ENCODE measurements at regions not wholly inside any gene's neighbourhood (a gene's known extent, or its start where the extent isn't known, plus 50 kb on each side); places are given as distances from the start of the nearest gene placed in this dataset.

- H3K9me3 ChIP-seq: no peaks in the 10 kb centered on the region
- intact Hi-C loops (cut with DNase I; ENCODE audit: low total_unique reads): no loop called here
- TF ChIP-seq, protein P1, sequence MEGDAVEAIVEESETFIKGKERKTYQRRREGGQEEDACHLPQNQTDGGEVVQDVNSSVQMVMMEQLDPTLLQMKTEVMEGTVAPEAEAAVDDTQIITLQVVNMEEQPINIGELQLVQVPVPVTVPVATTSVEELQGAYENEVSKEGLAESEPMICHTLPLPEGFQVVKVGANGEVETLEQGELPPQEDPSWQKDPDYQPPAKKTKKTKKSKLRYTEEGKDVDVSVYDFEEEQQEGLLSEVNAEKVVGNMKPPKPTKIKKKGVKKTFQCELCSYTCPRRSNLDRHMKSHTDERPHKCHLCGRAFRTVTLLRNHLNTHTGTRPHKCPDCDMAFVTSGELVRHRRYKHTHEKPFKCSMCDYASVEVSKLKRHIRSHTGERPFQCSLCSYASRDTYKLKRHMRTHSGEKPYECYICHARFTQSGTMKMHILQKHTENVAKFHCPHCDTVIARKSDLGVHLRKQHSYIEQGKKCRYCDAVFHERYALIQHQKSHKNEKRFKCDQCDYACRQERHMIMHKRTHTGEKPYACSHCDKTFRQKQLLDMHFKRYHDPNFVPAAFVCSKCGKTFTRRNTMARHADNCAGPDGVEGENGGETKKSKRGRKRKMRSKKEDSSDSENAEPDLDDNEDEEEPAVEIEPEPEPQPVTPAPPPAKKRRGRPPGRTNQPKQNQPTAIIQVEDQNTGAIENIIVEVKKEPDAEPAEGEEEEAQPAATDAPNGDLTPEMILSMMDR (IDR thresholded peaks at IDR 0.05 in 4 of 5, conservative IDR thresholded peaks at IDR 0.05 in 1 of 5): no peak
- TF ChIP-seq POLR2A (IDR thresholded peaks at IDR 0.05): no peak
- H3K36me3 ChIP-seq: no peaks in the 10 kb centered on the region
- no peak overlapping the region for H3K4me3 ChIP-seq
- ATAC-seq: no peak
- no peaks in the 10 kb centered on the region for H3K27me3 ChIP-seq
- in situ Hi-C loops (cut with MboI; ENCODE audit: low sequenced_read_pairs in 4 of 4): no loop called here
- DNase-seq: no peak
- H3K27ac ChIP-seq: no peak overlapping the region
- H3K4me1 ChIP-seq: no peaks in the 10 kb centered on the region
These were observed 541.8 kb downstream of the SOX11 start for GRCh38 chr2:6233993-6234392.

DNA sequence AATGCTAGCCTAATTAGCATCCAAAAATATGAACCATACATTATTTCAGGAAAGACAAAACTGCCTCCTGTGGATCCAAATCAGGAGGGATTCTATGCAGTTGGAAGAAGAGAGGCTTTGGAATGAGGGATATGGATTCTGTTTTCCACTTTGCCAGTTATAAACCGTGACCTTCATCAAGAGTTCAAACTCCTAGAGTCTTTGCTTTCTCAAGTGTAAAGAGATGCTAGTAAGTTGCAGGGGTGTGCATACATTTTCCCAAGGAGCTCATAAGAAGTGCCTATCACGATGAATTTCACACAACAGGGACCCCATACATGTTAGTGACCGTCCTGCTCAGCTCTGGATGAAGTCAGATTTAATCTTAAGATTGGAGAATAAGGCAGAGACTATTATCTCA lies 542.5 kb downstream of the SOX11 start:
- no peak for TF ChIP-seq POLR2A (IDR thresholded peaks at IDR 0.05)
- TF ChIP-seq, protein P1 (IDR thresholded peaks at IDR 0.05 in 4 of 5, conservative IDR thresholded peaks at IDR 0.05 in 1 of 5): no peak
- Histone ChIP-seq H3K36me3 (no peaks in the 10 kb centered on the region), H3K27me3 (no peaks in the 10 kb centered on the region), H3K27ac (no peak overlapping the region), H3K4me1 (no peaks in the 10 kb centered on the region), H3K4me3 (no peak overlapping the region), H3K9me3 (no peaks in the 10 kb centered on the region)
- ATAC-seq (no peak), DNase-seq (no peak)
- in situ Hi-C loops (cut with MboI; ENCODE audit: low sequenced_read_pairs in 4 of 4): no loop called here
- intact Hi-C loops (cut with DNase I; ENCODE audit: low total_unique reads): no loop called here

DNA sequence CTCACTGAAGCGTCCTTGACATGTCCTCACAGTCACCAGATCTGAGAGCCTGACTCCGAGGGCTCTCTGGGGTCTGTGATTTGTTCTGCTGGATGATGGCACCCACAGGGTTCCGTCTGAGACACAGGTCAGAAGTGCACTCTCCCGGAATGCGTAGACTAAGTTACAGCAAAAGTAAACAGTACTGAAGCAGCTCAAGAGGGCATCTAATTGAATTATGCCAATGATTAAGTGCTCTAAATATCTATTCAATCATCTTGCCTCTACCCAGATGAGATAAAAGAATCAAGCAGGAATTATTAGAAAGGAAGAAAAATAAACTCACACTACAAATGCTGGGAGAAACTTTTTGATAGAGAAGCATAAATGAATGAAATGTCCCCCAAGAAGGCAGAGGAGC lies 544.1 kb downstream of the SOX11 start:
- intact Hi-C loops (cut with DNase I; ENCODE audit: low total_unique reads) (no loop called here), in situ Hi-C loops (cut with MboI; ENCODE audit: low sequenced_read_pairs in 4 of 4) (no loop called here)
- no peak overlapping the region for H3K4me3 ChIP-seq
- no peak for DNase-seq
- no peak for TF ChIP-seq POLR2A (IDR thresholded peaks at IDR 0.05)
- TF ChIP-seq, protein P1 (IDR thresholded peaks at IDR 0.05 in 4 of 5, conservative IDR thresholded peaks at IDR 0.05 in 1 of 5): no peak
- no peaks in the 10 kb centered on the region for H3K4me1 ChIP-seq
- no peaks in the 10 kb centered on the region for H3K27me3 ChIP-seq
- no peaks in the 10 kb centered on the region for H3K9me3 ChIP-seq
- no peaks in the 10 kb centered on the region for H3K36me3 ChIP-seq
- no peak for ATAC-seq
- no peak overlapping the region for H3K27ac ChIP-seq

- no peaks in the 10 kb centered on the region for H3K9me3 ChIP-seq
- no peak for ATAC-seq
- no peaks in the 10 kb centered on the region for H3K4me1 ChIP-seq
- H3K27me3 ChIP-seq: no peaks in the 10 kb centered on the region
- no peak for DNase-seq
- intact Hi-C loops (cut with DNase I; ENCODE audit: low total_unique reads): no loop called here
- H3K27ac ChIP-seq: no peak overlapping the region
- in situ Hi-C loops (cut with MboI; ENCODE audit: low sequenced_read_pairs in 4 of 4): no loop called here
- no peak overlapping the region for H3K4me3 ChIP-seq
- no peaks in the 10 kb centered on the region for H3K36me3 ChIP-seq
- TF ChIP-seq, protein P1 (IDR thresholded peaks at IDR 0.05 in 4 of 5, conservative IDR thresholded peaks at IDR 0.05 in 1 of 5): no peak
- no peak for TF ChIP-seq POLR2A (IDR thresholded peaks at IDR 0.05)
These were observed 545.0 kb downstream of the SOX11 start for GRCh38 chr2:6237039-6237660.

DNA sequence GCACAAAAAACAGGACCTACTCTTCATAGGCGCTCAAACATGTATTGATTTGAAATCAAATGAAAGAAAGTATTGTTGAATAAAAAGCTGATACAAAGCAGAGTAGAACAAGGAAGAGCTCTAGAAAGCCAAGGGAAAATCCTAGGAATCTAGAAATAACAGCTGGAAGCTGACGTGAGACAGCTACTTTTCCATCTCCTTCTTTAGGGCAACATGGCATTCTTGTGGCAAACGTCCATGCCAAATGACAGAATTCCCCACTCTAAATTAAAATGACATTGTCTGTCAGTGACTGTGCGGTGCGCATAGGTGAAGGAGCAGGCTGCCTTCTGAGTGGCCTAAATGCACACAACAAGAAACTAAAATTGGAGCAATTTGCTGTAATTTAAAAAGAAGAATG lies 557.4 kb downstream of the SOX11 start:
- TF ChIP-seq, protein P1 (IDR thresholded peaks at IDR 0.05 in 4 of 5, conservative IDR thresholded peaks at IDR 0.05 in 1 of 5): no peak
- no peak for TF ChIP-seq POLR2A (IDR thresholded peaks at IDR 0.05)
- in situ Hi-C loops (cut with MboI; ENCODE audit: low sequenced_read_pairs in 4 of 4): no loop called here
- no peak for ATAC-seq
- DNase-seq: no peak
- Histone ChIP-seq H3K9me3 (no peaks in the 10 kb centered on the region), H3K4me3 (no peak overlapping the region), H3K27me3 (no peaks in the 10 kb centered on the region), H3K36me3 (no peaks in the 10 kb centered on the region), H3K27ac (no peak overlapping the region), H3K4me1 (no peaks in the 10 kb centered on the region)
- intact Hi-C loops (cut with DNase I; ENCODE audit: low total_unique reads): no loop called here

All from gastrocnemius medialis (tissue), 4 donors.